Spleen (tissue), 11 donors: ENCODE measurements at regions not wholly inside any gene's neighbourhood (a gene's known extent, or its start where the extent isn't known, plus 50 kb on each side); places are given as distances from the start of the nearest gene placed in this dataset.
"Not testable (repeated sequence)": the region's sequence is repeated elsewhere in the genome, so short reads cannot be mapped to it uniquely, and the experiment has no call there.

Experiments
- DNase-seq: peaks from one replicate; pipeline ENCODE4 v3.0.0-alpha.2; 2020
- H3K27ac ChIP-seq, 8 donors: fragments of 200-600 bp; sonication (generic) in 7 of 8; 1 replicate in 4 of 8; 2 replicates in 4 of 8; pipeline versions ENCODE4 v1.5.0 to v1.8.0; 2016 to 2021; ENCODE audit warnings: inconsistent platforms in 4 of 8, mild to moderate bottlenecking in 4 of 8, moderate library complexity in 1 of 8
- H3K27me3 ChIP-seq, 7 donors: fragments of 200-600 bp; sonication (generic) in 6 of 7; replicated peaks in 1 of 7; 1 replicate in 4 of 7; 2 replicates in 3 of 7; pipeline versions ENCODE4 v1.5.0 to v1.8.0; 2016 to 2021; ENCODE audit warnings: inconsistent platforms in 3 of 7, mild to moderate bottlenecking in 1 of 7
- H3K36me3 ChIP-seq, 6 donors: fragments of 200-600 bp; sonication (generic) in 5 of 6; 1 replicate in 4 of 6; 2 replicates in 2 of 6; pipeline versions ENCODE4 v1.5.0 to v1.8.0; 2016 to 2021; ENCODE audit warnings: inconsistent platforms in 2 of 6
- H3K4me1 ChIP-seq, 6 donors: fragments of 200-600 bp; sonication (generic) in 5 of 6; 1 replicate in 3 of 6; 2 replicates in 3 of 6; pipeline versions ENCODE4 v1.5.0 to v1.8.0; 2016 to 2021; ENCODE audit warnings: inconsistent platforms in 3 of 6
- H3K4me3 ChIP-seq, 8 donors: fragments of 200-600 bp; sonication (generic) in 7 of 8; 1 replicate in 4 of 8; 2 replicates in 4 of 8; pipeline versions ENCODE4 v1.5.0 to v1.8.0; 2016 to 2021; ENCODE audit warnings: inconsistent platforms in 4 of 8, mild to moderate bottlenecking in 4 of 8, moderate library complexity in 2 of 8
- H3K9me3 ChIP-seq, 8 donors: fragments of 200-600 bp; sonication (generic) in 7 of 8; 1 replicate in 4 of 8; 2 replicates in 4 of 8; pipeline versions ENCODE4 v1.5.0 to v1.8.0; 2016 to 2021; ENCODE audit warnings: inconsistent platforms in 4 of 8
- CTCF ChIP-seq, 11 experiments: fragments of 200-600 bp in 7 of 11; fragments of 450-650 bp in 4 of 11; sonication (generic) in 4 of 11; IDR thresholded peaks in 8 of 11; conservative IDR thresholded peaks in 3 of 11; 1 replicate in 7 of 11; 2 replicates in 4 of 11; pipeline versions ENCODE4 v1.4.0 to v1.8.0; 2016 to 2021; ENCODE audit warnings: antibody characterized with exemption in 11 of 11, inconsistent platforms in 4 of 11, mild to moderate bottlenecking in 1 of 11
- POLR2A ChIP-seq, 3 donors: fragments of 450-650 bp; IDR thresholded peaks; one replicate each; pipeline ENCODE4 v1.5.1; 2017; ENCODE audit warnings: antibody characterized with exemption in 3 of 3, mild to moderate bottlenecking in 1 of 3
- POLR2AphosphoS5 ChIP-seq, 3 donors: sonication (generic); formaldehyde crosslinking; IDR thresholded peaks; one replicate each; pipeline ENCODE4 v1.5.1; 2017; ENCODE audit warnings: antibody characterized with exemption in 3 of 3
- WGBS, 5 donors: extraction: QIAGEN DNeasy Blood & Tissue Kit in 3 of 5; methylation state at CpG; one replicate each; pipeline versions ENCODE4 v1.1.5 to v1.1.7; 2013 to 2018; 5-methylcytosine and 5-hydroxymethylcytosine counted together
- intact Hi-C: fragments of 100-400 bp; cut with DNase I; formaldehyde crosslinking; loops from one replicate; pipeline ENCODE4 v1.15.0; 2023; ENCODE audit warnings: low total_unique reads
- donor health status: healthy with polysubstance abuse.
- donor health status: DM: no; HTN: no; CAD: no; lungs with moderate emphysema.
- donor health status: DM: no; HTN: no; CAD: no.
- donor health status: Bipolar disorder and iron deficiency.
- donor health status: healthy.
- donor health status: DM: no; HTN: no; CAD: no.
- donor health status: DM: yes; HTN: yes; CAD: no.

- Histone ChIP-seq H3K36me3 (no peaks in the 10 kb centered on the region), H3K27ac (no peak overlapping the region), H3K27me3 (no peaks in the 10 kb centered on the region), H3K4me3 (no peak overlapping the region), H3K4me1 (no peaks in the 10 kb centered on the region), H3K9me3 (peaks cover 0 to 7% (median 0%) of the 10 kb centered on the region in 8 donors)
- no peak for TF ChIP-seq POLR2A (IDR thresholded peaks at IDR 0.05)
- no peak for TF ChIP-seq POLR2AphosphoS5 (IDR thresholded peaks at IDR 0.05)
- TF ChIP-seq CTCF (IDR thresholded peaks at IDR 0.05 in 8 of 11, conservative IDR thresholded peaks at IDR 0.05 in 3 of 11) = no peak
- no peak for DNase-seq
- 80 to 89% (median 81%) methylated on average over 1 to 3 of the region's 3 CpGs for WGBS, 5 donors
- intact Hi-C loops = no loop called here
Measured at GRCh38 chr6:122930252-122931180, 65.5 kb upstream of the CLVS2 start.

GRCh38 chr6:122931916-122932315, 64.1 kb upstream of the CLVS2 start:
- Histone ChIP-seq H3K4me3 (no peak overlapping the region), H3K9me3 (peaks cover 0 to 7% (median 0%) of the 10 kb centered on the region in 8 donors)
- TF ChIP-seq POLR2AphosphoS5 (IDR thresholded peaks at IDR 0.05) = no peak
- TF ChIP-seq POLR2A (IDR thresholded peaks at IDR 0.05) = no peak
- TF ChIP-seq CTCF (IDR thresholded peaks at IDR 0.05 in 8 of 11, conservative IDR thresholded peaks at IDR 0.05 in 3 of 11) = no peak

GRCh38 chr6:122944936-122945335, 51.1 kb upstream of the CLVS2 start:
- H3K4me1 ChIP-seq, H3K4me3 ChIP-seq, intact Hi-C loops, H3K27ac ChIP-seq, DNase-seq, H3K36me3 ChIP-seq, H3K27me3 ChIP-seq: not testable (repeated sequence)
- H3K9me3 ChIP-seq = peaks cover 0 to 20% (median 0%) of the 10 kb centered on the region in 8 donors
- 79 to 92% (median 87%) methylated on average over 6 of the region's 6 CpGs for WGBS, 5 donors

More at GRCh38 chr6:122931916-122932315, 64.1 kb upstream of the CLVS2 start:
- intact Hi-C loops = no loop called here
- no peaks in the 10 kb centered on the region for H3K4me1 ChIP-seq
- no peak for DNase-seq
- no peaks in the 10 kb centered on the region for H3K27me3 ChIP-seq
- H3K36me3 ChIP-seq = no peaks in the 10 kb centered on the region
- no peak overlapping the region for H3K27ac ChIP-seq
